Neural progenitor cell (in vitro differentiated cells): ENCODE measurements at regions not wholly inside any gene's neighbourhood (a gene's known extent, or its start where the extent isn't known, plus 50 kb on each side); places are given as distances from the start of the nearest gene placed in this dataset.
"Not testable (repeated sequence)": the region's sequence is repeated elsewhere in the genome, so short reads cannot be mapped to it uniquely, and the experiment has no call there.

Experiments used
- DNase-seq: peaks from one replicate; pipeline ENCODE4 v3.0.0-alpha.2; 2016; ENCODE audit warnings: low spot score
- H2AFZ ChIP-seq: fragments of 200-600 bp; sonication (generic); replicated peaks from 2 replicates; pipeline ENCODE4 v1.6.1; 2016; ENCODE audit warnings: antibody characterized with exemption
- H3F3A ChIP-seq: fragments of 200-600 bp; sonication (generic); 2 replicates; pipeline ENCODE4 v1.6.1; 2016; ENCODE audit warnings: antibody characterized with exemption, low read depth
- H3K27ac ChIP-seq: fragments of 200-600 bp; sonication (generic); 2 replicates; pipeline ENCODE4 v1.5.1; 2016; ENCODE audit warnings: mild to moderate bottlenecking
- H3K27me3 ChIP-seq: fragments of 200-600 bp; sonication (generic); 2 replicates; pipeline ENCODE4 v1.6.1; 2016; ENCODE audit warnings: mild to moderate bottlenecking, moderate library complexity
- H3K36me3 ChIP-seq: fragments of 200-600 bp; sonication (generic); 2 replicates; pipeline ENCODE4 v1.5.1; 2016
- H3K4me1 ChIP-seq: fragments of 200-600 bp; sonication (generic); 2 replicates; pipeline ENCODE4 v1.6.1; 2016; ENCODE audit warnings: mixed run types
- H3K4me2 ChIP-seq: fragments of 200-600 bp; sonication (generic); 2 replicates; pipeline ENCODE4 v1.6.1; 2016
- H3K4me3 ChIP-seq: fragments of 200-600 bp; sonication (generic); 2 replicates; pipeline ENCODE4 v1.5.1; 2016
- H3K79me2 ChIP-seq: fragments of 200-600 bp; sonication (generic); 2 replicates; pipeline ENCODE4 v1.6.1; 2016; ENCODE audit warnings: low read depth
- H3K9ac ChIP-seq: fragments of 200-600 bp; sonication (generic); 2 replicates; pipeline ENCODE4 v1.6.1; 2016
- H3K9me3 ChIP-seq: fragments of 200-600 bp; sonication (generic); 2 replicates; pipeline ENCODE4 v1.5.1; 2016; ENCODE audit warnings: low read depth
- H4K20me1 ChIP-seq: fragments of 200-600 bp; sonication (generic); 2 replicates; pipeline ENCODE4 v1.6.1; 2016; ENCODE audit warnings: low read depth
- H3K27ac Mint-ChIP-seq: 3 replicates; pipeline ENCODE4 v1.8.0; 2021; ENCODE audit warnings: mixed read lengths
- H3K27me3 Mint-ChIP-seq: 2 replicates; pipeline ENCODE4 v1.8.0; 2022; ENCODE audit warnings: low read depth, mild to moderate bottlenecking, inconsistent platforms, moderate library complexity, mixed read lengths; ENCODE audit not compliant: insufficient read depth
- H3K36me3 Mint-ChIP-seq: 3 replicates; pipeline ENCODE4 v1.8.0; 2021; ENCODE audit warnings: mixed read lengths
- H3K4me1 Mint-ChIP-seq: 3 replicates; pipeline ENCODE4 v1.8.0; 2021; ENCODE audit warnings: mixed read lengths
- H3K4me3 Mint-ChIP-seq: 3 replicates; pipeline ENCODE4 v1.8.0; 2021; ENCODE audit warnings: mild to moderate bottlenecking, moderate library complexity, mixed read lengths
- H3K9me3 Mint-ChIP-seq: 3 replicates; pipeline ENCODE4 v1.8.0; 2020; ENCODE audit warnings: mixed read lengths
- EZH2 ChIP-seq: fragments of 200-600 bp; sonication (generic); IDR thresholded peaks from 2 replicates; pipeline ENCODE4 v1.6.1; 2017; ENCODE audit warnings: antibody characterized with exemption, mild to moderate bottlenecking, moderate library complexity
- EZH2phosphoT487 ChIP-seq: fragments of 200-600 bp; sonication (generic); IDR thresholded peaks from 2 replicates; pipeline ENCODE4 v1.6.1; 2017; ENCODE audit warnings: antibody characterized with exemption
- TF ChIP-seq, protein P1 (sequence below): fragments of 200-600 bp; sonication (generic); IDR thresholded peaks from 2 replicates; pipeline ENCODE4 v1.5.1; 2017; ENCODE audit warnings: antibody characterized with exemption, mild to moderate bottlenecking

DNA sequence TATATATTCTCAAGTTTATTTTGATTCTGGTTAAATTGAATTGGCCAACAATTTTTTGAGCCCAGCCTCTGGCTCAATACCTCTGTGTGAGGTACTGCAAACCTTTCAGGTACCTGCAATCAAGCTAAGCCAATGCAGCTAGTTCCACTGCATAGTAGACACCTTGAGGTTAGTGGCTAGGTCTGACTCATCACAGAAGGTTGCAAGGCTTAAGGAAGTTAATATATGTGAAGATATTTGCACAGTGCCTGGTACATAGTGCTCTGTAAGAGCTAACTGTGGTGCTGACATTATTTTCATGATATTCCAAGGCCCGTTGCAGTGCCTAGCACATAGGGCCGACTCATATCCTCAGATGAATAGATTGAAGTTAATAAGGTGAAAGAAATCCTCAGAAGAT is 330.5 kb upstream of the KAZN start:
- no peak for DNase-seq
- Histone ChIP-seq H3K36me3 (no peaks in the 10 kb centered on the region), H3F3A (no peaks in the 10 kb centered on the region), H2AFZ (no peak overlapping the region), H3K9ac (no peak overlapping the region), H3K79me2 (no peaks in the 10 kb centered on the region), H3K27me3 (no peaks in the 10 kb centered on the region), H3K27ac (no peak overlapping the region), H3K4me1 (peaks cover 6% of the 10 kb centered on the region), H3K4me2 (no peak overlapping the region), H3K9me3 (no peaks in the 10 kb centered on the region), H3K4me3 (no peak overlapping the region), H4K20me1 (no peaks in the 10 kb centered on the region)
- Mint-ChIP-seq H3K4me3 (no peak overlapping the region), H3K4me1 (no peaks in the 10 kb centered on the region), H3K9me3 (peaks cover 2% of the 10 kb centered on the region), H3K27me3 (no peaks in the 10 kb centered on the region), H3K27ac (no peak overlapping the region), H3K36me3 (no peaks in the 10 kb centered on the region)
- TF ChIP-seq EZH2phosphoT487 (no peak), EZH2 (no peak)
- TF ChIP-seq, protein P1, sequence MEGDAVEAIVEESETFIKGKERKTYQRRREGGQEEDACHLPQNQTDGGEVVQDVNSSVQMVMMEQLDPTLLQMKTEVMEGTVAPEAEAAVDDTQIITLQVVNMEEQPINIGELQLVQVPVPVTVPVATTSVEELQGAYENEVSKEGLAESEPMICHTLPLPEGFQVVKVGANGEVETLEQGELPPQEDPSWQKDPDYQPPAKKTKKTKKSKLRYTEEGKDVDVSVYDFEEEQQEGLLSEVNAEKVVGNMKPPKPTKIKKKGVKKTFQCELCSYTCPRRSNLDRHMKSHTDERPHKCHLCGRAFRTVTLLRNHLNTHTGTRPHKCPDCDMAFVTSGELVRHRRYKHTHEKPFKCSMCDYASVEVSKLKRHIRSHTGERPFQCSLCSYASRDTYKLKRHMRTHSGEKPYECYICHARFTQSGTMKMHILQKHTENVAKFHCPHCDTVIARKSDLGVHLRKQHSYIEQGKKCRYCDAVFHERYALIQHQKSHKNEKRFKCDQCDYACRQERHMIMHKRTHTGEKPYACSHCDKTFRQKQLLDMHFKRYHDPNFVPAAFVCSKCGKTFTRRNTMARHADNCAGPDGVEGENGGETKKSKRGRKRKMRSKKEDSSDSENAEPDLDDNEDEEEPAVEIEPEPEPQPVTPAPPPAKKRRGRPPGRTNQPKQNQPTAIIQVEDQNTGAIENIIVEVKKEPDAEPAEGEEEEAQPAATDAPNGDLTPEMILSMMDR = no peak

DNA sequence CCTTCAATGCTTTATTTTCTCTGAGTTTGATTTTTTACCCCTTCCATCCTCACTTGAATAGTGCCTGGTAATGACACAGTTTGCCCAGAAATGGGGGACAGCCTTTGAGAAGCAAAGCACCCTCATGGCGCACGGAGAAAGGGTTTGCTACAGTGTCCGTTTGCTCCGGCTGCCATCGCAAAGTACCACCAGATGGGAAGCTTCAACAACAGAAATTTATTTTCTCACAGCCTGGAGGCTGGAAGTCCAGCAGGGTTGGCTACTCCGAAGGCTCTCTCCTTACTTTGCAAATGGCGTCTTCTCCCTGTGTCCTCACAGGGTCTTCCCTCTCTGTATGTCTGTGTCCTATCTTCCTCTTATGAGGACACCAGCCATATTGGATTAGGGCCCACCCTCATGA is 327.7 kb upstream of the KAZN start:
- Histone ChIP-seq H4K20me1 (no peaks in the 10 kb centered on the region), H3K9me3 (no peaks in the 10 kb centered on the region), H2AFZ (no peak overlapping the region), H3K79me2 (no peaks in the 10 kb centered on the region), H3K27ac (no peak overlapping the region), H3F3A (no peaks in the 10 kb centered on the region), H3K9ac (no peak overlapping the region), H3K4me2 (no peak overlapping the region), H3K27me3 (no peaks in the 10 kb centered on the region), H3K36me3 (no peaks in the 10 kb centered on the region), H3K4me3 (no peak overlapping the region), H3K4me1 (peaks cover 4% of the 10 kb centered on the region)
- H3K36me3 Mint-ChIP-seq = no peaks in the 10 kb centered on the region
- peaks cover 2% of the 10 kb centered on the region for H3K27me3 Mint-ChIP-seq
- TF ChIP-seq EZH2 (no peak), EZH2phosphoT487 (no peak)
- TF ChIP-seq, protein P1 = no peak
- H3K9me3 Mint-ChIP-seq = peaks cover 2% of the 10 kb centered on the region
- H3K27ac Mint-ChIP-seq = no peak overlapping the region
- H3K4me1 Mint-ChIP-seq = no peaks in the 10 kb centered on the region
- no peak overlapping the region for H3K4me3 Mint-ChIP-seq
- DNase-seq = no peak

GRCh38 chr1:14273811-14274210 is 324.7 kb upstream of the KAZN start:
- Histone ChIP-seq H3K79me2 (no peaks in the 10 kb centered on the region), H3K27ac (no peak overlapping the region), H4K20me1 (no peaks in the 10 kb centered on the region), H3K36me3 (no peaks in the 10 kb centered on the region), H3F3A (no peaks in the 10 kb centered on the region), H2AFZ (no peak overlapping the region), H3K4me3 (no peak overlapping the region), H3K9me3 (no peaks in the 10 kb centered on the region), H3K4me1 (peaks cover 4% of the 10 kb centered on the region), H3K27me3 (no peaks in the 10 kb centered on the region), H3K4me2 (no peak overlapping the region), H3K9ac (no peak overlapping the region)
- Mint-ChIP-seq H3K4me1 (no peaks in the 10 kb centered on the region), H3K27ac (no peak overlapping the region), H3K4me3 (no peak overlapping the region), H3K36me3 (no peaks in the 10 kb centered on the region), H3K9me3 (peaks cover 2% of the 10 kb centered on the region), H3K27me3 (peaks cover 2% of the 10 kb centered on the region)
- no peak for DNase-seq
- TF ChIP-seq, protein P1 = no peak
- TF ChIP-seq EZH2phosphoT487 (no peak), EZH2 (no peak)

DNA sequence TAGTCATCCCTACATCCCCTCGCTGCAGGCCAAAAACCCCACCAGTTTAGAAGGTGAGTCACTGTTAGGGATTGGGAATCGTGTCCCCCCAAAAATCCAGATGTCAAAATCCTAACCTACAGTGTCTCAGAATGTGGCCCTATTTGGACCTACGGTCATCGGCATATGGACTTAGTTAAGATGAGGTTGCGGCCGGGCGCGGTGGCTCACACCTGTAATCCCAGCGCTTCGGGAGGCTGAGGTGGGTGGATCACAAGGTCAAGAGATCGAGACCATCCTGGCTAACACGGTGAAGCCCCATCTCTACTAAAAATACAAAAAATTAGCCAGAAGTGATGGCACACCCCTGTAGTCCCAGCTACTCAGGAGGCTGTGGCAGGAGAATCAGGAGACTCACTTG is 318.6 kb upstream of the KAZN start:
- not testable (repeated sequence) for H3K27ac Mint-ChIP-seq, H3K79me2 ChIP-seq, H3K27me3 ChIP-seq, H2AFZ ChIP-seq, H3K9me3 ChIP-seq, H3K9ac ChIP-seq, H3K36me3 Mint-ChIP-seq, H3K4me3 ChIP-seq, DNase-seq, H3K27ac ChIP-seq, H3K36me3 ChIP-seq, H3K4me2 ChIP-seq, H4K20me1 ChIP-seq, H3F3A ChIP-seq, H3K9me3 Mint-ChIP-seq, H3K4me3 Mint-ChIP-seq, H3K27me3 Mint-ChIP-seq
- peaks cover 19% of the 10 kb centered on the region for H3K4me1 ChIP-seq
- peaks cover 14% of the 10 kb centered on the region for H3K4me1 Mint-ChIP-seq
